Esophagus squamous epithelium (tissue), 5 donors: ENCODE measurements at regions not wholly inside any gene's neighbourhood (a gene's known extent, or its start where the extent isn't known, plus 50 kb on each side); places are given as distances from the start of the nearest gene placed in this dataset.

ENCODE experiments used
- DNase-seq: peaks from one replicate; lab custom pipeline; 2025; lab: John Stamatoyannopoulos, UW
- H3K27ac ChIP-seq, 4 donors: fragments of 200-600 bp; sonication (generic); one replicate each; pipeline ENCODE4 v1.5.1; 2016 to 2019; ENCODE audit warnings: mild to moderate bottlenecking in 1 of 4
- H3K27me3 ChIP-seq, 4 donors: fragments of 200-600 bp; sonication (generic); 1 replicate in 3 of 4; 2 replicates in 1 of 4; pipeline versions ENCODE4 v1.5.1 to v1.6.0; 2017 to 2021; ENCODE audit warnings: antibody characterized with exemption in 1 of 4
- H3K36me3 ChIP-seq, 3 donors: fragments of 200-600 bp; sonication (generic); one replicate each; pipeline ENCODE4 v1.5.1; 2016 to 2019
- H3K4me1 ChIP-seq, 3 donors: fragments of 200-600 bp; sonication (generic); one replicate each; pipeline ENCODE4 v1.5.1; 2017 to 2019
- H3K4me3 ChIP-seq, 4 donors: fragments of 200-600 bp; sonication (generic); 1 replicate in 3 of 4; 2 replicates in 1 of 4; pipeline ENCODE4 v1.5.1; 2016 to 2019; ENCODE audit warnings: mild to moderate bottlenecking in 2 of 4, moderate library complexity in 1 of 4
- H3K9me3 ChIP-seq, 3 donors: fragments of 200-600 bp; sonication (generic); one replicate each; pipeline ENCODE4 v1.5.1; 2016 to 2019
- POLR2A ChIP-seq, 4 donors: fragments of 450-650 bp; IDR thresholded peaks; one replicate each; pipeline ENCODE4 v1.6.1; 2017; ENCODE audit warnings: antibody characterized with exemption in 4 of 4, mild to moderate bottlenecking in 4 of 4, moderate library complexity in 3 of 4
- WGBS, 2 donors: methylation state at CpG; one replicate each; pipeline ENCODE4 v1.1.5; 2018; 5-methylcytosine and 5-hydroxymethylcytosine counted together
- intact Hi-C: fragments of 100-400 bp; cut with DNase I; formaldehyde crosslinking; loops from one replicate; pipeline ENCODE4 v1.15.0; 2022
- TF ChIP-seq, protein P1 (sequence below), 6 experiments: fragments of 450-650 bp in 4 of 6; fragments of 200-600 bp in 2 of 6; sonication (generic) in 2 of 6; IDR thresholded peaks; one replicate each; pipeline ENCODE4 v1.5.1; 2016 to 2019; ENCODE audit warnings: antibody characterized with exemption in 6 of 6, mild to moderate bottlenecking in 4 of 6, moderate library complexity in 4 of 6
- donor health status: DM: yes; HTN: yes; CAD: no.

DNA sequence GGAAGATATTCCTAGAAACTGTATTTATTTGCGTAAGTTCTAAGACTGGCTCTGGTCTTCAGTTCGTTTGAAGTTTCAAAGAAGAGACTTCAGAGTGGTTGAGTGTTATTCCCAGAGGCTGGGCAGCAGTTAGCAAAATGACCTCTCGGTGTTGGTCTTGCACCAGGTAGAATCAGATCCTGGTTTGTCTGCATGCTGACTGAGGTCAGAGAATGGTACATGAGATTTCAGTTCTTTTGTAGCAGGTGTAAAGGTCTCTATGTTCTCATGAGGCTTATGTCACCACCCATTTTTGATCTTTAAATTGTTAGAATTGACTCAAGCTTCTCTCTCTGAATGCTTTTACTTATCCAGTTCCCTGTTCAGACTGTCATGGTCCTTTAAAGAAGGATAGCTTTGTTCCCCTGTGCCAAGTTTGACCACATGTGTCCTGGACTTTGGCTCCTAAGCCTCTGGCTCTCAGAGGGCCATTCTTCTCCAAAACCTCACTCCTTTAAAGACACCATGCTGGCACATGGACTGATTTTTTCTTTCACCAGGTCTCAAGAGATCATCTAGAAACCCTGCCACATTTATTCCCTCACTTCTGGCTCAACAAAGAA, 355.8 kb upstream of the BOD1L1 start:
- no peak overlapping the region for H3K27ac ChIP-seq
- TF ChIP-seq, protein P1, sequence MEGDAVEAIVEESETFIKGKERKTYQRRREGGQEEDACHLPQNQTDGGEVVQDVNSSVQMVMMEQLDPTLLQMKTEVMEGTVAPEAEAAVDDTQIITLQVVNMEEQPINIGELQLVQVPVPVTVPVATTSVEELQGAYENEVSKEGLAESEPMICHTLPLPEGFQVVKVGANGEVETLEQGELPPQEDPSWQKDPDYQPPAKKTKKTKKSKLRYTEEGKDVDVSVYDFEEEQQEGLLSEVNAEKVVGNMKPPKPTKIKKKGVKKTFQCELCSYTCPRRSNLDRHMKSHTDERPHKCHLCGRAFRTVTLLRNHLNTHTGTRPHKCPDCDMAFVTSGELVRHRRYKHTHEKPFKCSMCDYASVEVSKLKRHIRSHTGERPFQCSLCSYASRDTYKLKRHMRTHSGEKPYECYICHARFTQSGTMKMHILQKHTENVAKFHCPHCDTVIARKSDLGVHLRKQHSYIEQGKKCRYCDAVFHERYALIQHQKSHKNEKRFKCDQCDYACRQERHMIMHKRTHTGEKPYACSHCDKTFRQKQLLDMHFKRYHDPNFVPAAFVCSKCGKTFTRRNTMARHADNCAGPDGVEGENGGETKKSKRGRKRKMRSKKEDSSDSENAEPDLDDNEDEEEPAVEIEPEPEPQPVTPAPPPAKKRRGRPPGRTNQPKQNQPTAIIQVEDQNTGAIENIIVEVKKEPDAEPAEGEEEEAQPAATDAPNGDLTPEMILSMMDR (IDR thresholded peaks at IDR 0.05), result no peak
- TF ChIP-seq POLR2A (IDR thresholded peaks at IDR 0.05), result no peak
- no peak overlapping the region for H3K4me3 ChIP-seq
- intact Hi-C loops, result no loop called here
- 85% methylated on average over 3 of the region's 3 CpGs for WGBS, 2 donors
- peaks cover 0 to 3% (median 0%) of the 10 kb centered on the region in 3 donors for H3K4me1 ChIP-seq
- H3K9me3 ChIP-seq, result no peaks in the 10 kb centered on the region
- H3K36me3 ChIP-seq, result no peaks in the 10 kb centered on the region
- no peaks in the 10 kb centered on the region for H3K27me3 ChIP-seq
- DNase-seq, result no peak

DNA sequence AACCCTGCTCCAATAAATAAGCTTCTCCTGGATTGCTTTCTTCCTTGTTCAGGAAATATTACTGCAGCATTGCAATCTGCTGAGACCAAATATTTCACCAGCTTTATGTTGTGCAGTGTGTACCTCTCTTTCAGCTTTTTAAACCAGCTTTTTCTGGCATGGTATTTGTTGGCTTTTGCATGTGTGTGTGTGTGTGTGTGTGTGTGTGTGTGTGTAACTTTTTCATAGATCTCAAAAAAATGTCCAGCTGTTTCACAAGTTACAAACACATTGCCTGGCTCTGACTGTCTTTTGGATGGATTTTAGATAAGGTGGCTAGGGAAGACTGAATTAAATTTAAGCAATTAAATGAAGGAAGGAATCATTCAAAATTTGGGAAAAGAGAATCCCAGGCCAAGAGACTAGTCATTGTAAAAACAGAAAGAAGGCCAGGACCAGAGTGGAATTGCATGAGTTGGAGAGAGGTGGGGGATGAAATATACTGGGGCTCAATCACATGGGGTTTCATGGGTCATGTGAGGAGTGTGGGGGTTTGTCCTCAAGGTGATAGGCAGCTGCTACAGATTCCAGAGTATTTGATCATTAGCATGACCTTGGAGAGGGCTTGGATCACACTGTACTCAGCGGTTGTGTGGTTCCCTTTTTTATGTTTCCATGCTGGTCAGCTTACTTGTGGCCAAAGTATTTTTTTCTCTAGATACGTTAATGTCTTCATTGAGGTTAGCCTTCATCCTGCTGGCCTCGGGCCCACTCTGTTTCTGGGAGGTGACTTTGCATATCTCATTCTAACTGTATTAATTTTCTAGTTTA, 357.7 kb upstream of the BOD1L1 start:
- H3K27ac ChIP-seq, result no peak overlapping the region
- H3K36me3 ChIP-seq, result no peaks in the 10 kb centered on the region
- intact Hi-C loops, result no loop called here
- no peaks in the 10 kb centered on the region for H3K27me3 ChIP-seq
- peaks cover 0 to 17% (median 12%) of the 10 kb centered on the region in 3 donors for H3K4me1 ChIP-seq
- no peak for TF ChIP-seq POLR2A (IDR thresholded peaks at IDR 0.05)
- TF ChIP-seq, protein P1 (IDR thresholded peaks at IDR 0.05), result no peak
- DNase-seq, result no peak
- no peak overlapping the region for H3K4me3 ChIP-seq
- H3K9me3 ChIP-seq, result no peaks in the 10 kb centered on the region
- 49 to 61% methylated on average over 3 of the region's 3 CpGs for WGBS, 2 donors

DNA sequence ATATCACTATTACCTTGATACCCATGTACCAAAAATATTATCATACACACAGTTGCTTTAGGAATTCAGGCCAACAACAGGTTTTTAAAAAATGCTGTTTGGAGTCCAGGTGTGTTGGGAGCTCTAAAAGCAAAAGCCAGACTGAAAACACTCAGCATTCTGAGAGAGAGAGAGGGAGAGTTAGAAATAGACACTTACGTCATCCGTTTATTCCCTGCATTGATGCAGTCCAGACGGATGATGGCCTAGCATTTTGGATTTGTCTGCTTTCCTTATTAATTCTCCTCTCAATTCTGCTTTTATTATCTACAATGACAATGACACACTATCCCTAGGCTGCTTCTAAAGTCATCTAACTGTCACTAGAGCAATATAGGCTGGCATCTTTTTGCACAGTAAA, 358.3 kb upstream of the BOD1L1 start:
- DNase-seq, result no peak
- no peak overlapping the region for H3K4me3 ChIP-seq
- H3K36me3 ChIP-seq, result no peaks in the 10 kb centered on the region
- H3K27me3 ChIP-seq, result no peaks in the 10 kb centered on the region
- WGBS, 2 donors, result 82 to 98% methylated on average over 3 of the region's 3 CpGs
- H3K4me1 ChIP-seq, result peaks cover 0 to 17% (median 12%) of the 10 kb centered on the region in 3 donors
- H3K27ac ChIP-seq, result no peak overlapping the region
- intact Hi-C loops, result no loop called here
- no peaks in the 10 kb centered on the region for H3K9me3 ChIP-seq
- TF ChIP-seq POLR2A (IDR thresholded peaks at IDR 0.05), result no peak
- TF ChIP-seq, protein P1 (IDR thresholded peaks at IDR 0.05), result no peak

DNA sequence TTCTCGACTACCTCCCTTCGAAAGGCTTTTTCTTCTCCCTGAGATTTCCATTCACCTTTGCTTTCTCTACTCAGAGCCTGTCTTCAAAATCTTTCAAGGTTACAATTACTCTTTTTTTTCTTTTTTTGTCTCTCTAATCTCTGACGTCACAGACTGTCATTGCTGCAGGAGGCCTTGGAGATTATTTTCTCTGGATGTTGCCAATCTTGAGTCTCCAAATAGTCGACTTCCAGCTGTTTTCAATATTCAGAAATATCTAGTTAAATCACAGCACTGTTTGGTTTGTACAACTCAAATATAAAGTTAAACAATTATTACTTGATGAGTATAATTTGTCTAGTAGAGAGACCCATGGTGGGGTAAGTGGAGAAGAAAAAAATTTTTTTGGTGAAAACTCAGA, 359.0 kb upstream of the BOD1L1 start:
- WGBS, 2 donors, result 68 to 72% methylated on average over 4 of the region's 4 CpGs

More for the DNA sequence above, 359.0 kb upstream of the BOD1L1 start:
- peaks cover 0 to 17% (median 12%) of the 10 kb centered on the region in 3 donors for H3K4me1 ChIP-seq
- TF ChIP-seq POLR2A (IDR thresholded peaks at IDR 0.05), result no peak
- TF ChIP-seq, protein P1 (IDR thresholded peaks at IDR 0.05), result no peak
- DNase-seq, result no peak
- H3K9me3 ChIP-seq, result no peaks in the 10 kb centered on the region
- no peak overlapping the region for H3K27ac ChIP-seq
- no peak overlapping the region for H3K4me3 ChIP-seq
- intact Hi-C loops, result no loop called here
- no peaks in the 10 kb centered on the region for H3K27me3 ChIP-seq
- no peaks in the 10 kb centered on the region for H3K36me3 ChIP-seq
